Mesenchymal stem cell (in vitro differentiated cells and primary cell): ENCODE measurements at regions not wholly inside any gene's neighbourhood (a gene's known extent, or its start where the extent isn't known, plus 50 kb on each side); places are given as distances from the start of the nearest gene placed in this dataset.

ENCODE experiments used
- DNase-seq: peaks from one replicate; pipeline ENCODE4 v3.0.0-alpha.2; 2013
- H2AFZ ChIP-seq: one replicate; pipeline ENCODE4 v1.6.1; 2013; ENCODE audit warnings: low read depth, mild to moderate bottlenecking, control low read depth, inconsistent platforms, low read length, moderate library complexity
- H2AK5ac ChIP-seq: 2 replicates; pipeline ENCODE4 v1.6.1; 2013; ENCODE audit warnings: low read length, moderate library complexity, mild to moderate bottlenecking, inconsistent platforms; ENCODE audit not compliant: severe bottlenecking
- H2BK120ac ChIP-seq: one replicate; pipeline ENCODE4 v1.6.1; 2013; ENCODE audit warnings: low read depth, mild to moderate bottlenecking, inconsistent platforms, low read length, moderate library complexity
- H2BK12ac ChIP-seq, 2 experiments: one replicate each; pipeline ENCODE4 v1.6.1; 2013; ENCODE audit warnings: inconsistent platforms in 2 of 2, low read length in 2 of 2, mild to moderate bottlenecking in 2 of 2, moderate library complexity in 2 of 2, control low read depth in 1 of 2
- H2BK15ac ChIP-seq: one replicate; pipeline ENCODE4 v1.6.1; 2013; ENCODE audit warnings: mild to moderate bottlenecking, low read depth, inconsistent platforms; ENCODE audit not compliant: poor library complexity, severe bottlenecking
- H2BK5ac ChIP-seq: 2 replicates; pipeline ENCODE4 v1.6.1; 2013; ENCODE audit warnings: low read depth, mild to moderate bottlenecking, low read length, control low read depth, inconsistent platforms; ENCODE audit not compliant: poor library complexity, severe bottlenecking
- H3K14ac ChIP-seq, 2 experiments: one replicate each; pipeline ENCODE4 v1.6.1; 2013; ENCODE audit warnings: inconsistent platforms in 2 of 2, low read length in 2 of 2, control low read depth in 1 of 2, mild to moderate bottlenecking in 1 of 2, moderate library complexity in 1 of 2
- H3K18ac ChIP-seq, 2 experiments: one replicate each; pipeline ENCODE4 v1.6.1; 2013; ENCODE audit warnings: inconsistent platforms in 2 of 2, low read length in 2 of 2, control low read depth in 1 of 2, low read depth in 1 of 2, mild to moderate bottlenecking in 1 of 2
- H3K23ac ChIP-seq, 2 experiments: one replicate each; pipeline ENCODE4 v1.6.1; 2013; ENCODE audit warnings: inconsistent platforms in 2 of 2, low read length in 2 of 2, mild to moderate bottlenecking in 2 of 2, moderate library complexity in 2 of 2, control low read depth in 1 of 2
- H3K27ac ChIP-seq: 2 replicates; pipeline ENCODE4 v1.5.1; 2013; ENCODE audit warnings: mild to moderate bottlenecking, moderate library complexity, low read length, control low read depth, inconsistent platforms; ENCODE audit not compliant: poor library complexity, severe bottlenecking
- H3K27me3 ChIP-seq, 2 experiments: 2 replicates each; pipeline versions ENCODE4 v1.6.1 to v1.7.0; 2013; ENCODE audit warnings: low read length in 2 of 2, mild to moderate bottlenecking in 2 of 2, moderate library complexity in 2 of 2, control low read depth in 1 of 2, inconsistent platforms in 1 of 2; ENCODE audit not compliant: control insufficient read depth in 1 of 2, insufficient read depth in 1 of 2
- H3K36me3 ChIP-seq, 2 experiments: 2 replicates each; pipeline versions ENCODE4 v1.6.1 to v1.7.0; 2013; ENCODE audit warnings: low read length in 2 of 2, control low read depth in 1 of 2, inconsistent platforms in 1 of 2, low read depth in 1 of 2, mild to moderate bottlenecking in 1 of 2; ENCODE audit not compliant: insufficient read depth in 2 of 2, control insufficient read depth in 1 of 2
- H3K4ac ChIP-seq, 2 experiments: one replicate each; pipeline ENCODE4 v1.6.1; 2013; ENCODE audit warnings: inconsistent platforms in 2 of 2, low read length in 2 of 2, mild to moderate bottlenecking in 2 of 2, moderate library complexity in 2 of 2, control low read depth in 1 of 2, low read depth in 1 of 2
- H3K4me1 ChIP-seq: 2 replicates; pipeline ENCODE4 v1.6.1; 2013; ENCODE audit warnings: low read depth, low read length, control low read depth; ENCODE audit not compliant: control insufficient read depth, insufficient read depth
- H3K4me2 ChIP-seq: 2 replicates; pipeline ENCODE4 v1.6.1; 2013; ENCODE audit warnings: low read length, mild to moderate bottlenecking, inconsistent platforms; ENCODE audit not compliant: poor library complexity, severe bottlenecking
- H3K4me3 ChIP-seq, 2 experiments: 2 replicates each; pipeline versions ENCODE4 v1.5.1 to v1.7.0; 2013; ENCODE audit warnings: low read length in 2 of 2, mild to moderate bottlenecking in 2 of 2, control low read depth in 1 of 2, low read depth in 1 of 2; ENCODE audit not compliant: insufficient read depth in 1 of 2
- H3K79me1 ChIP-seq: replicated peaks from 2 replicates; pipeline ENCODE4 v1.6.1; 2013; ENCODE audit warnings: mild to moderate bottlenecking, control low read depth, low read length, inconsistent platforms; ENCODE audit not compliant: poor library complexity, severe bottlenecking
- H3K9ac ChIP-seq: 2 replicates; pipeline ENCODE4 v1.7.0; 2013; ENCODE audit warnings: mild to moderate bottlenecking, low read length, moderate library complexity
- H3K9me3 ChIP-seq: 2 replicates; pipeline ENCODE4 v1.7.0; 2013; ENCODE audit warnings: mild to moderate bottlenecking, low read length; ENCODE audit not compliant: control insufficient read depth
- H4K8ac ChIP-seq: one replicate; pipeline ENCODE4 v1.6.1; 2013; ENCODE audit warnings: inconsistent platforms, mild to moderate bottlenecking, low read length, moderate library complexity
- H4K91ac ChIP-seq: one replicate; pipeline ENCODE4 v1.6.1; 2013; ENCODE audit warnings: mild to moderate bottlenecking, low read length, inconsistent platforms
- WGBS: methylation state at CpG from one replicate; pipeline ENCODE4 v1.1.7; 2013; ENCODE audit warnings: mixed read lengths; 5-methylcytosine and 5-hydroxymethylcytosine counted together

- H3K79me1 ChIP-seq, result no peaks in the 10 kb centered on the region
- no peaks in the 10 kb centered on the region for H3K4me1 ChIP-seq
- H3K36me3 ChIP-seq, result no peaks in the 10 kb centered on the region
- peak overlapping the region in 1 of 2 experiments; percentile 49 for H2BK12ac ChIP-seq
- H3K9ac ChIP-seq, result no peak overlapping the region
- peak overlapping the region in 1 of 2 experiments; percentile 47 for H3K4ac ChIP-seq
- H3K27me3 ChIP-seq, result no peaks in the 10 kb centered on the region
- 42% methylated on average over 6 of the region's 7 CpGs for WGBS
- peak overlapping the region; percentile 71 for H2BK120ac ChIP-seq
- H3K4me2 ChIP-seq, result no peak overlapping the region
- DNase-seq, result peak; percentile 65
- H2BK15ac ChIP-seq, result no peak overlapping the region
- no peak overlapping the region for H3K27ac ChIP-seq
- no peak overlapping the region for H3K23ac ChIP-seq
- no peaks in the 10 kb centered on the region for H3K9me3 ChIP-seq
- peak overlapping the region; percentile 37 to 46 for H3K18ac ChIP-seq
- H3K14ac ChIP-seq, result peak overlapping the region in 1 of 2 experiments; percentile 27
- H2AFZ ChIP-seq, result no peak overlapping the region
- no peak overlapping the region for H2AK5ac ChIP-seq
- no peak overlapping the region for H4K91ac ChIP-seq
- no peak overlapping the region for H2BK5ac ChIP-seq
- no peak overlapping the region for H3K4me3 ChIP-seq
- H4K8ac ChIP-seq, result no peak overlapping the region
Measured at GRCh38 chr2:12277241-12278034, 439.3 kb upstream of the TRIB2 start.

GRCh38 chr2:12278217-12278750 lies 438.5 kb upstream of the TRIB2 start:
- Histone ChIP-seq H3K9ac (no peak overlapping the region), H3K4me2 (no peak overlapping the region), H3K14ac (no peak overlapping the region), H3K18ac (peak overlapping the region in 1 of 2 experiments; percentile 18), H3K9me3 (no peaks in the 10 kb centered on the region), H2BK12ac (peak overlapping the region in 1 of 2 experiments; percentile 63), H2AFZ (no peak overlapping the region), H3K79me1 (no peaks in the 10 kb centered on the region), H3K4me3 (no peak overlapping the region), H2BK5ac (no peak overlapping the region), H2BK120ac (no peak overlapping the region), H4K91ac (no peak overlapping the region), H3K4ac (no peak overlapping the region), H3K4me1 (no peaks in the 10 kb centered on the region), H3K36me3 (no peaks in the 10 kb centered on the region), H3K23ac (no peak overlapping the region), H2BK15ac (no peak overlapping the region), H3K27me3 (no peaks in the 10 kb centered on the region), H4K8ac (no peak overlapping the region), H2AK5ac (no peak overlapping the region), H3K27ac (no peak overlapping the region)
- no peak for DNase-seq
- 100% methylated on average over 1 of the region's 4 CpGs for WGBS

- no peak overlapping the region for H2BK5ac ChIP-seq
- WGBS, result 96% methylated on average over 2 of the region's 3 CpGs
Measured at GRCh38 chr2:12282780-12283695, 433.7 kb upstream of the TRIB2 start.

DNA sequence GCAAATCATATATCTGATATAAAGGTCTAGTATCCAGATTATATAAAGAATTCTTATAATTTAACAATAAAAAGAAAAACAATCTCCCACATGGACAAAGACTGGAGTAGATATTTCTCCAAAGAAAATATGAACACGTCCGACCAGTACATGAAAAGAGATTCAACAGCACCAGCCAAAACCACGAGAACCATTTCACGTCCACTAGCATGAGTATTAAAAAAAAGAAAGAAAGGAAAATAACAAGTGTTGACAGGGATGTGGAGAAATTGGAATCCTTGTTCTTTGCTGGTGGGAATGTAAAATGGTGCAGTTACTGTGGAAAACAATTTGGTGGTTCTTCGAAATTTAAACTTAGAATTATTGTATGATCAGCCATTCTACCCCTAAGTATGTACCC lies 432.7 kb upstream of the TRIB2 start:
- Histone ChIP-seq H2BK12ac (no peak overlapping the region), H3K4me2 (no peak overlapping the region), H2AK5ac (no peak overlapping the region), H3K14ac (no peak overlapping the region), H3K79me1 (no peaks in the 10 kb centered on the region), H4K91ac (no peak overlapping the region), H4K8ac (no peak overlapping the region), H3K23ac (no peak overlapping the region), H3K4me1 (no peaks in the 10 kb centered on the region), H3K36me3 (no peaks in the 10 kb centered on the region), H2BK15ac (no peak overlapping the region), H2BK120ac (no peak overlapping the region), H3K9me3 (no peaks in the 10 kb centered on the region), H3K9ac (no peak overlapping the region), H3K18ac (no peak overlapping the region), H2AFZ (no peak overlapping the region), H3K27me3 (no peaks in the 10 kb centered on the region), H3K27ac (no peak overlapping the region), H3K4me3 (no peak overlapping the region), H3K4ac (no peak overlapping the region), H2BK5ac (no peak overlapping the region)
- 100% methylated on average over 4 of the region's 5 CpGs for WGBS
- DNase-seq, result no peak

More at GRCh38 chr2:12282780-12283695, 433.7 kb upstream of the TRIB2 start:
- H3K14ac ChIP-seq, result no peak overlapping the region
- DNase-seq, result no peak
- H2BK15ac ChIP-seq, result no peak overlapping the region
- H3K27ac ChIP-seq, result no peak overlapping the region
- no peak overlapping the region for H2AFZ ChIP-seq
- no peaks in the 10 kb centered on the region for H3K27me3 ChIP-seq
- H2AK5ac ChIP-seq, result no peak overlapping the region
- H3K9ac ChIP-seq, result no peak overlapping the region
- no peaks in the 10 kb centered on the region for H3K9me3 ChIP-seq
- no peak overlapping the region for H3K4ac ChIP-seq
- H3K36me3 ChIP-seq, result no peaks in the 10 kb centered on the region
- H2BK120ac ChIP-seq, result no peak overlapping the region
- H3K23ac ChIP-seq, result no peak overlapping the region
- no peak overlapping the region for H3K18ac ChIP-seq
- no peaks in the 10 kb centered on the region for H3K79me1 ChIP-seq
- no peak overlapping the region for H4K8ac ChIP-seq
- no peak overlapping the region for H2BK12ac ChIP-seq
- H4K91ac ChIP-seq, result no peak overlapping the region
- H3K4me2 ChIP-seq, result no peak overlapping the region
- no peaks in the 10 kb centered on the region for H3K4me1 ChIP-seq
- no peak overlapping the region for H3K4me3 ChIP-seq
